Stomach (tissue), 8 donors: ENCODE measurements at regions not wholly inside any gene's neighbourhood (a gene's known extent, or its start where the extent isn't known, plus 50 kb on each side); places are given as distances from the start of the nearest gene placed in this dataset.

ENCODE experiments used
- DNase-seq, 2 donors: peaks; one replicate each; pipeline versions ENCODE4 v3.0.0 to v3.0.0-alpha.2; 2013 to 2019
- H3K27ac ChIP-seq, 5 donors: fragments of 200-600 bp in 4 of 5; sonication (generic) in 4 of 5; one replicate each; pipeline ENCODE4 v1.5.1; 2013 to 2019; ENCODE audit warnings: mild to moderate bottlenecking in 1 of 5, moderate library complexity in 1 of 5
- H3K27me3 ChIP-seq, 3 donors: fragments of 200-600 bp; sonication (generic); one replicate each; pipeline ENCODE4 v1.5.1; 2017 to 2019; ENCODE audit warnings: mixed run types in 1 of 3
- H3K36me3 ChIP-seq, 4 donors: fragments of 200-600 bp; sonication (generic); 1 replicate in 3 of 4; 2 replicates in 1 of 4; pipeline ENCODE4 v1.5.1; 2016 to 2019
- H3K4me1 ChIP-seq, 4 donors: fragments of 200-600 bp; sonication (generic); one replicate each; pipeline ENCODE4 v1.5.1; 2016 to 2019
- H3K4me3 ChIP-seq, 4 donors: fragments of 200-600 bp; sonication (generic) in 3 of 4; one replicate each; pipeline ENCODE4 v1.5.1; 2016 to 2019; ENCODE audit warnings: mild to moderate bottlenecking in 1 of 4
- H3K9me3 ChIP-seq, 4 donors: fragments of 200-600 bp; sonication (generic); one replicate each; pipeline ENCODE4 v1.5.1; 2016 to 2019
- EP300 ChIP-seq: sonication (generic); formaldehyde crosslinking; IDR thresholded peaks from one replicate; pipeline ENCODE4 v1.6.1; 2017; ENCODE audit warnings: antibody characterized with exemption
- POLR2A ChIP-seq, 4 donors: fragments of 450-650 bp; IDR thresholded peaks; one replicate each; pipeline ENCODE4 v1.6.1; 2016; ENCODE audit warnings: antibody characterized with exemption in 4 of 4, control low read depth in 2 of 4, mild to moderate bottlenecking in 1 of 4, moderate library complexity in 1 of 4
- POLR2AphosphoS5 ChIP-seq, 3 donors: sonication (generic); formaldehyde crosslinking; IDR thresholded peaks; one replicate each; pipeline ENCODE4 v1.6.1; 2016; ENCODE audit warnings: antibody characterized with exemption in 3 of 3
- WGBS, 5 donors: extraction: QIAGEN DNeasy Blood & Tissue Kit in 3 of 5; methylation state at CpG; one replicate each; pipeline versions ENCODE4 v1.1.5 to v1.1.7; 2013 to 2018; 5-methylcytosine and 5-hydroxymethylcytosine counted together
- intact Hi-C: fragments of 100-400 bp; cut with DNase I; formaldehyde crosslinking; loops from one replicate; pipeline ENCODE4 v1.15.1; 2023; ENCODE audit warnings: low total_unique reads
- TF ChIP-seq, protein P1 (sequence below), 7 experiments: fragments of 450-650 bp in 4 of 7; fragments of 200-600 bp in 3 of 7; sonication (generic) in 3 of 7; IDR thresholded peaks; one replicate each; pipeline ENCODE4 v1.5.1; 2016 to 2019; ENCODE audit warnings: antibody characterized with exemption in 7 of 7, control low read depth in 2 of 7, mild to moderate bottlenecking in 1 of 7
- donor health status: healthy with polysubstance abuse.
- donor health status: Bipolar disorder and iron deficiency.
- donor health status: healthy.

DNA sequence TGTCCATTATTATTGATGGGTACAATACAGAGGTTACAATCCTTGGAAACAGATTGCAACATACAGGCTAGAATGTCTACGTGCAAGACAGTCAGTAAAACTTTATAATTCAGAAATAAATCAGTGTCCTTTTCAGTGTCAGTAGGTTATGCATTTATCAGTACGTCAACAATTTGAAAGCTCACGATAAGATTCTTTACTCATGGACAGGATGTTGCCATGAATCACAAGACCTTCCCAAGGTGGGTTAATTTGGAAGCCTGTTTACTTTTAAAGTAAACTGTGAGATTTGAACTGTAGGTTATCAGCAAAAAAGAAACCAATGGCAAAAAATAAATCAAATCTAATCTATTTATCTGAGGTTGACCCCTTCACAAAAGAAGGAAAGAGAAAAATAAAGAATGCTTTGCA is 243.9 kb upstream of the AGTR1 start:
- H3K36me3 ChIP-seq = no peaks in the 10 kb centered on the region
- intact Hi-C loops = no loop called here
- no peaks in the 10 kb centered on the region for H3K9me3 ChIP-seq
- H3K27ac ChIP-seq = no peak overlapping the region
- no peak overlapping the region for H3K4me3 ChIP-seq
- WGBS, 5 donors = 18 to 38% (median 26%) methylated on average over 3 of the region's 3 CpGs
- no peak for DNase-seq
- H3K4me1 ChIP-seq = peaks cover 0 to 18% (median 3%) of the 10 kb centered on the region in 4 donors
- no peak for TF ChIP-seq EP300
- TF ChIP-seq POLR2A (IDR thresholded peaks at IDR 0.05) = no peak
- TF ChIP-seq POLR2AphosphoS5 (IDR thresholded peaks at IDR 0.05) = no peak
- TF ChIP-seq, protein P1, sequence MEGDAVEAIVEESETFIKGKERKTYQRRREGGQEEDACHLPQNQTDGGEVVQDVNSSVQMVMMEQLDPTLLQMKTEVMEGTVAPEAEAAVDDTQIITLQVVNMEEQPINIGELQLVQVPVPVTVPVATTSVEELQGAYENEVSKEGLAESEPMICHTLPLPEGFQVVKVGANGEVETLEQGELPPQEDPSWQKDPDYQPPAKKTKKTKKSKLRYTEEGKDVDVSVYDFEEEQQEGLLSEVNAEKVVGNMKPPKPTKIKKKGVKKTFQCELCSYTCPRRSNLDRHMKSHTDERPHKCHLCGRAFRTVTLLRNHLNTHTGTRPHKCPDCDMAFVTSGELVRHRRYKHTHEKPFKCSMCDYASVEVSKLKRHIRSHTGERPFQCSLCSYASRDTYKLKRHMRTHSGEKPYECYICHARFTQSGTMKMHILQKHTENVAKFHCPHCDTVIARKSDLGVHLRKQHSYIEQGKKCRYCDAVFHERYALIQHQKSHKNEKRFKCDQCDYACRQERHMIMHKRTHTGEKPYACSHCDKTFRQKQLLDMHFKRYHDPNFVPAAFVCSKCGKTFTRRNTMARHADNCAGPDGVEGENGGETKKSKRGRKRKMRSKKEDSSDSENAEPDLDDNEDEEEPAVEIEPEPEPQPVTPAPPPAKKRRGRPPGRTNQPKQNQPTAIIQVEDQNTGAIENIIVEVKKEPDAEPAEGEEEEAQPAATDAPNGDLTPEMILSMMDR (IDR thresholded peaks at IDR 0.05) = no peak
- H3K27me3 ChIP-seq = no peaks in the 10 kb centered on the region

DNA sequence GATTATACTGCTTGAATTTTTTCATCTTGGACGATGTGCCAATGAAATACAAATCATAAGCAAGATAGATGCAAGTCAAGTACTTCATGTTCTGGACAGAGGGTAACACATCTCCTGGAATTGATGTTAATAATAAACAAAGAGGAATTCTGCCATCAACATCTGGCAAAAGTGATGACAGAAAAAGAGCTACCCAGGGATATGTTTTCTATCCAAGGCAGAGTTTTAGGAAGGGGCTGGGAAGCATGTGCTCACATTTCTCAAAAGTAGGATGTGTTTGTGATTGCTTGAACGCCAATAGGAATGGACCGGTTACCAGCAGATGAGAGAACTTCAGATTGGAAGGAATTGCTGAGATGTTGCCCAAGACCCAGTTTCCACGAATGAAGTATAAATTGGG is 242.6 kb upstream of the AGTR1 start:
- H3K4me3 ChIP-seq = no peak overlapping the region
- intact Hi-C loops = no loop called here

DNA sequence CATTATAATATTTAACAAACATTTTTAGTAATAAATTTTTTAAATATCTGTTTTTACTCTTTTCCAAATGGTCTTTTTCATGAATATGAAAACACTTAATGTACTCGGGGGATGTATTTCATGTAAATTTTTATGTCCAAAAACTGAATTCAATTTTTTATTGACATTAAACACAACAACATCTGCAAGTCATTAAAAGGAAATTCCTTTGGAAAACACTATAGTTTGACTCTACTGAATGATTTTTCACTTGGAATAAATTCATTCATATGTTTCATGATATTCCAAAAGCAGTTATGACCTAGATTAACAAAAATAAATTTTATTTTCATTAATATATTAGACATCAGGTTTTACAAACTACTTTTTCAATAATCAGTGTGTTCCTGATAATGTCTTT is 239.8 kb upstream of the AGTR1 start:
- no peak for TF ChIP-seq EP300
- TF ChIP-seq POLR2AphosphoS5 (IDR thresholded peaks at IDR 0.05) = no peak
- TF ChIP-seq, protein P1 (IDR thresholded peaks at IDR 0.05) = no peak
- no peak for TF ChIP-seq POLR2A (IDR thresholded peaks at IDR 0.05)
- no peak overlapping the region for H3K27ac ChIP-seq
- H3K27me3 ChIP-seq = no peaks in the 10 kb centered on the region
- no peaks in the 10 kb centered on the region for H3K9me3 ChIP-seq
- WGBS, 5 donors = 75 to 89% (median 81%) methylated on average over 1 of the region's 1 CpG
- intact Hi-C loops = no loop called here
- DNase-seq = no peak
- H3K4me3 ChIP-seq = no peak overlapping the region
- peaks cover 0 to 6% (median 3%) of the 10 kb centered on the region in 4 donors for H3K4me1 ChIP-seq
- H3K36me3 ChIP-seq = no peaks in the 10 kb centered on the region

More for the DNA sequence above, 242.6 kb upstream of the AGTR1 start:
- DNase-seq = no peak
- Histone ChIP-seq H3K27me3 (no peaks in the 10 kb centered on the region), H3K9me3 (no peaks in the 10 kb centered on the region), H3K27ac (no peak overlapping the region), H3K36me3 (no peaks in the 10 kb centered on the region), H3K4me1 (peaks cover 0 to 18% (median 3%) of the 10 kb centered on the region in 4 donors)
- WGBS, 5 donors = 75 to 90% (median 84%) methylated on average over 4 of the region's 4 CpGs
- TF ChIP-seq, protein P1 (IDR thresholded peaks at IDR 0.05) = no peak
- TF ChIP-seq POLR2A (IDR thresholded peaks at IDR 0.05) (no peak), POLR2AphosphoS5 (IDR thresholded peaks at IDR 0.05) (no peak), EP300 (no peak)

DNA sequence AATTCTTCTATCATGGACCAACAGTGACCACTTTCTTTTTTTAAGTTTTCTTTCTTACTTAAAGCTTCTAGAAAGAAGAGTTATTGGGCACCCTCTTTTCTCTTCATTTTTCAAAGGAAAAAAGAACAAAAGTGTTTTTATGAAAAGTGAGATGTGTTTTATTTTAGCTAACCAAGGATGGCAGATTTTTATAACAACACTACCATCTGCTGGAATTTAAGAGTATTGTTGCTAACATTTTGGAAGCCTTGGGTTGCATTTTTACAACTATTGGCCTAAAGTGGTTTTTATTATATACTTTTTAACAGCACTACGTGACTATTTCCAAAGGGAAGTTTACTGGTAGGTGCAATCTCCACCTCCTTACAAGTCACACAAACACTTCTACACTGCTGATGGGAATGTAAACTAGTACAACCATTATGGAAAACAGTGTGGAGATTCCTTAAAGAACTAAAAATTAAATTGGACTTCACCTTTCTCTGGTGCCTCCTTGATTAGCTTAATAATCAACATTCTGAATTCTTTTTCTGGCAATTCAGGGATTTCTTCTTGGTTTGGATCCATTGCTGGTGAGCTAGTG is 237.7 kb upstream of the AGTR1 start:
- Histone ChIP-seq H3K27ac (no peak overlapping the region), H3K36me3 (no peaks in the 10 kb centered on the region), H3K27me3 (no peaks in the 10 kb centered on the region), H3K4me3 (no peak overlapping the region), H3K4me1 (no peaks in the 10 kb centered on the region), H3K9me3 (no peaks in the 10 kb centered on the region)
- TF ChIP-seq POLR2AphosphoS5 (IDR thresholded peaks at IDR 0.05) = no peak
- TF ChIP-seq, protein P1 (IDR thresholded peaks at IDR 0.05) = peak in 4 of 7 experiments; percentile 8 to 70 (median 30)
- WGBS, 5 donors = 72 to 83% (median 77%) methylated on average over 1 of the region's 1 CpG
- DNase-seq = no peak
- intact Hi-C loops = no loop called here
